ENCODE measurements at regions not wholly inside any gene's neighbourhood (a gene's known extent, or its start where the extent isn't known, plus 50 kb on each side); places are given as distances from the start of the nearest gene placed in this dataset.

DNA sequence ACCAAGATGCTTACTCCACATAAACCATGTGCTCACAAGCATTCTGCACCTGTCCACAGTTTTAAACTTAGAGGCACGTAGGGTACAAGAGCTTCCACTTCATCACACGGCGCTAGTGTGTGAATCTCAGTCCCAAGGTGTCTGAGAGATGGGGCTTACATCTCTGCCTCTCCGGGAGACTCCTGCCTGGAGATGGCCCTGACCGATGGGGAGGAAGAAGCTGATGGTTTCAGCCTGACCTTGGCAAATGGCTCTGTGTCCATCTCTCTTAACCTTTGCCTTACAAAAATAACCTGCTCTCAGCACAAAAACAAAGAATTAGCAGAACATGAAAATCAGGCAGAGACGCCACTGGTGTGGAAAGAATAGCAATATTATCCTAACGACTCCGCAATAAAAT lies 559.3 kb upstream of the B3GAT1 start:
- TF ChIP-seq CTCF (IDR thresholded peaks at IDR 0.05) (no peak), POLR2A (IDR thresholded peaks at IDR 0.05) (no peak), EP300 (IDR thresholded peaks at IDR 0.05) (no peak)
